ENCODE measurements at regions not wholly inside any gene's neighbourhood (a gene's known extent, or its start where the extent isn't known, plus 50 kb on each side); places are given as distances from the start of the nearest gene placed in this dataset.
"Not testable (repeated sequence)": the region's sequence is repeated elsewhere in the genome, so short reads cannot be mapped to it uniquely, and the experiment has no call there.

GRCh38 chr3:11898611-11899325, 52.1 kb upstream of the TAMM41 start:
- DNase-seq: no peak

GRCh38 chr3:11899389-11899788, 52.7 kb upstream of the TAMM41 start:
- not testable (repeated sequence) for DNase-seq

GRCh38 chr3:11899826-11900225, 53.1 kb upstream of the TAMM41 start:
- DNase-seq: no peak

- no peak for DNase-seq
These were observed 54.1 kb upstream of the TAMM41 start for GRCh38 chr3:11900824-11901223.

GRCh38 chr3:11901286-11901875, 54.7 kb upstream of the TAMM41 start:
- DNase-seq: no peak

DNA sequence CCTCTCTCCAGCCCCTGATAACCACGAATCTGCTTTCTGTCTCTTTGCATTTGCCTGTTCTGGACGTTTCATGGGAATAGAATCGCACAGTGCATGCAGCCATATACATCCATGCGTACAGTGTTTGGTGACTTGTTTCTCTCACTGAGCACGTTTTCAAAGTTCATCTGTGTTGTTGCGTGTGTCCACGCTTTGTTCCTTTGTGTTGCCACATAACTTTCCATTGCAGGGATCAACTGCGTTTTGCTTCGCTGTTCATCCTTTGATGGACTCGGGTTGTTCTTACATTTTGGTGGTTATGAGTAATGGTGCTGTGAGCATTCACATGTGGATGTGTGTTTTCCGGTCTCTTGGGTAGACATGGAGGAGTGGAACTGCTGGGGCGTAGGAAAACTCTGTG, 56.4 kb upstream of the TAMM41 start:
- DNase-seq: no peak

- no peak for DNase-seq
These were observed 56.8 kb upstream of the TAMM41 start for GRCh38 chr3:11903447-11903846.

- DNase-seq: no peak
These were observed 57.5 kb upstream of the TAMM41 start for GRCh38 chr3:11904157-11904556.

GRCh38 chr3:11906407-11906806, 59.7 kb upstream of the TAMM41 start:
- DNase-seq: no peak

DNA sequence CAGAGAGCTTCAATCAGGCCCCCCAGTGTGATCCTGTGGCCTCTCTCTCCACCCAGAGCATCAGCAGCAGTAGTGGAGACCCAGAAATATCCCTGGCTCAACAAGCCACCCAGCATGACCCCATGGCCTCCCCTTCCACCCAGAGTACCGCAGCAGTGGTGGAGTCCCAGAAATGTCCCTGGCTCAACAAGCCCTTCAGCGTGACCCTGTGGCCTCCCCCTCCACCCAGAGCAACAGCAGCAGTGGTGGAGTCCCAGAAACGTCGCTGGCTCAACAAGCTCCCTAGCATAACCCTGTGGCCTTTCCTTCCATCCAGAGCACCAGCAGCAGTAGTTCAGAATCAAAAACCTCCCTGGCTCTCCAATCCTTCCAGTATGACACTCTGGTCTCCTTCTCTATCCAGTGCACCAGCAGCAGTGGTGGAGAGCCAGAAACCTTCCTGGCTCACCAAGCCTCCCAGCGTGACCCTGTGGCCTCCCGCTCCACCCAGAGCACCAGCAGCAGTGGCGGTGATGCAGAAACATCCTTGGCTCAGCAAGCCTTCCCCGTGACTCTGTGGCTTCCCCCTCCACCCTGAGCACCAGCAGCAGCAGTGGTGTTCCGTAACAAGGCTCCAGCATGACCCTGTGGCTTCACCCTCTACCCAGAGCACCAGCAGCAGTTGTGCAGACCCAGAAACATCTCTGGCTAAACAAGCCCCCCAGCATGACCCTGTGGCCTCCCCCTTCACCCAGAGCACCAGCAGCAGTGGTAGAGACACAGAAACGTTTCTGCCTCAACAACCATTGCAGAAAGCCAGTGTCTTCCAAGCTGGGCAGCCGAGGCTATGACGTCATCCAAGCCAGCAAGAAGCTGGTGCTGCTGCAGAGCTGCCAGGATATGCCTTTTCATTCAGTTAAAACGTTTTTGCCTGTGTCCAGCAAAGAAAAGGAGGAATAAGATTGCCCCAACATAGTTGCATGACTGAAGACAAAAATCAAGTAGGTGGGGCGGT, 61.3 kb upstream of the TAMM41 start:
- DNase-seq: no peak

- DNase-seq: no peak
These were observed 62.5 kb upstream of the TAMM41 start for GRCh38 chr3:11908981-11909698.

DNA sequence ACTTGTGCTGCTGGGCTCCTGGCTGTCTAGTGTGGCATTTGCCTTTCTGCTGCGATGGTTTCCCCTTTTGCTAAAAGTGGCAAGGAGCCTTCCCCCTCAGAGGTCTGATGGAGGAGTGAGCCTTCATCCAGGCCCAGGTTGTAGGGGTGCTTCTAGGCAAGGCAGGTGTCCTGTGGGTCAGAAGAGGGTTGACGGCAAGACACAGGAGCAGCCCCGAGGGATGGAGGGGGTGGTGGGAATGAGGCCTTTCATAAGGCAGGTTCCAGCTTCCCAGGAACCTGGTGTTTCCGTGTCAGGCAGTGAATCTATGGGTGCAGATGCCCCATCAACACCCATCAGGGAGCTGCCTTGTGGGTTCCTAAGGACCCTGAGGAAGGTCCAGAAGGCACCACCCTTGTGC, 63.0 kb upstream of the TAMM41 start:
- no peak for DNase-seq

DNA sequence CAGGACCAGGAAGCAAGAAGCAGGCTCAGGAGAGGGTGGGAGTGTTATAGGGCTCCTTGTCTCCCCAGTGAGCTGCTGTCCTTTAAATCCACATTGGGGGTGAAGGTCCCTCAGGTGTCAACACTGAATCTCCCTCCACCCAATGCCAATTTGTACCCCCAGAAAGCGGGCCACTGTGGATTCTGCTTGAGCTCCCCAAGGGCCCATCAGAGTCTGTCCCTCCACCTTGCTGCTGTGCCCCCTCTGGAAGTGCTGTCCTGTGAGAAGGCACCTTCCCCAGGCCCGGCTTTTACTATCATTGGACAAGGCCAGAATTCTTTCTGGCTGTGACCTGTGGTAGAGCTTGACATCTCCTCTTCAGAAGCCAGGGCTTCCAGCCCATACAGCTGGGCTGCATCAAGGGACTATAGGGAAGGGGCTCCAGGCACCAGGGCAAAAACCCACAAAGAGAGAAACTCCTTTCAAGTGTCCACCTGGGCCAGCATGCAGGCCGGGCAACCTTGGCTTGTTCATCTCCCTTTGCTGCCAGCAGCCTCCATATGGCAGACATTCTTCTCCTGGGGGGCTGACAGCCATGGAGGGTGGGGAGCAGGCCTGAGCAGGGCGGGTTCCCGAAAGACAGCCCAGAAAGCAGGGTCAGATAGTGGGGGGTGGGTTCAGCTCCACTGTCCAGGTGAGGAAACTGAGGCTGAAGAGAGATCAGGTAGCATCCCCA, 63.7 kb upstream of the TAMM41 start:
- not testable (repeated sequence) for DNase-seq

- no peak for DNase-seq
These were observed 64.4 kb upstream of the TAMM41 start for GRCh38 chr3:11910971-11911531.

- DNase-seq: not testable (repeated sequence)
These were observed 65.2 kb upstream of the TAMM41 start for GRCh38 chr3:11911887-11912286.

GRCh38 chr3:11913316-11913715, 66.6 kb upstream of the TAMM41 start:
- DNase-seq: no peak

GRCh38 chr3:11914041-11914440, 67.4 kb upstream of the TAMM41 start:
- no peak for DNase-seq

DNA sequence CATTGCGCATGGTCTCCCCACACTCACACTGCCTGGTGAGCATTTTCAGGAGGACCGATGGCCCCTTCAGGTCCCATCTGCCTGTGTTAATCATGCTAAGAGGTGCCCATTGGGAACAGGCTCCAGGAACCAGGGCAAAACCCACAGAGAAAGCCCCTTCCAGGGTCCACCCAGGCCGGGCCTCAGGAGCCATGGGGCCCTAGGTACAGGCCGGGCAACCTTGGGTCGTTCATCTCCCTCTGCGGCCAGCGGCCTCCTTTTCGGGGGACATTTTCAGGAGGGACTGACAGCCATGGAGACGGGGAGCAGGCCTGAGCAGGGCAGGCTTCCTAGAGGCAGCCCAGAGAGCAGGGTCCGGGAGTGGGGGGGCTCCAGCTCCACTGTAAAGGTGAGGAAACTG, 68.0 kb upstream of the TAMM41 start:
- no peak for DNase-seq

- no peak for DNase-seq
These were observed 69.1 kb upstream of the TAMM41 start for GRCh38 chr3:11915621-11916424.

- DNase-seq: not testable (repeated sequence)
These were observed 69.7 kb upstream of the TAMM41 start for GRCh38 chr3:11916425-11916762.

GRCh38 chr3:11917051-11917450, 70.4 kb upstream of the TAMM41 start:
- DNase-seq: no peak
